OCI-LY7 (cell line): ENCODE measurements at regions not wholly inside any gene's neighbourhood (a gene's known extent, or its start where the extent isn't known, plus 50 kb on each side); places are given as distances from the start of the nearest gene placed in this dataset.

Experiments used
- BruUV-seq: library from RNA; stranded (reverse); fragments of 400-500 nt; replicated peaks from 2 replicates; lab custom pipeline; 2021; lab: Mats Ljungman, UMichigan
- CTCF ChIA-PET: fragments of 300-600 bp; sonication (Branson Sonifier 250); formaldehyde crosslinking; loops from one replicate; lab custom pipeline; 2022; ENCODE audit warnings: antibody characterized with exemption; ENCODE audit not compliant: unreplicated experiment; lab: Charles Lee
- POLR2A ChIA-PET: fragments of 300-600 bp; sonication (Branson Sonifier 250); formaldehyde crosslinking; loops from one replicate; lab custom pipeline; 2022; ENCODE audit warnings: antibody characterized with exemption; lab: Charles Lee
- DNase-seq: peaks from one replicate; pipeline ENCODE4 v3.0.0-alpha.2; 2015; ENCODE audit warnings: low spot score
- H2AFZ ChIP-seq: fragments of 200-600 bp; sonication (generic), shearing (Covaris generic); 2 replicates; pipeline ENCODE4 v1.6.1; 2014; ENCODE audit warnings: mild to moderate bottlenecking, antibody characterized with exemption, low read length, moderate library complexity
- H3K27ac ChIP-seq: fragments of 200-600 bp; sonication (generic); 2 replicates; pipeline ENCODE4 v1.5.1; 2014; ENCODE audit warnings: mixed run types, low read depth, mild to moderate bottlenecking, moderate library complexity, low read length, inconsistent platforms; ENCODE audit not compliant: poor library complexity, severe bottlenecking
- H3K36me3 ChIP-seq: fragments of 200-600 bp; sonication (generic); 2 replicates; pipeline ENCODE4 v1.6.1; 2014; ENCODE audit warnings: mild to moderate bottlenecking, antibody characterized with exemption, low read length, moderate library complexity, mixed read lengths; ENCODE audit not compliant: insufficient read depth
- H3K4me1 ChIP-seq: fragments of 200-600 bp; sonication (generic); 2 replicates; pipeline ENCODE4 v1.5.1; 2014; ENCODE audit warnings: mild to moderate bottlenecking, low read length; ENCODE audit not compliant: insufficient read depth, poor library complexity, severe bottlenecking
- H3K4me2 ChIP-seq: fragments of 200-600 bp; sonication (generic); 2 replicates; pipeline ENCODE4 v1.6.1; 2014; ENCODE audit warnings: mild to moderate bottlenecking, low read length
- H3K4me3 ChIP-seq: fragments of 200-600 bp; sonication (generic); 2 replicates; pipeline ENCODE4 v1.5.1; 2014; ENCODE audit warnings: mild to moderate bottlenecking, low read depth, low read length; ENCODE audit not compliant: poor library complexity, severe bottlenecking
- H3K79me2 ChIP-seq: fragments of 200-600 bp; sonication (generic); 2 replicates; pipeline ENCODE4 v1.6.1; 2016; ENCODE audit warnings: low read depth, mild to moderate bottlenecking, low read length, moderate library complexity, mixed read lengths; ENCODE audit not compliant: insufficient read depth
- H3K9me2 ChIP-seq: fragments of 200-600 bp; sonication (generic); 2 replicates; pipeline ENCODE4 v1.6.1; 2016; ENCODE audit warnings: mild to moderate bottlenecking, low read length, mixed read lengths; ENCODE audit not compliant: insufficient read depth
- H3K9me3 ChIP-seq: fragments of 200-600 bp; sonication (generic); 2 replicates; pipeline ENCODE4 v1.6.1; 2014; ENCODE audit warnings: mild to moderate bottlenecking, mixed run types, low read length, mixed read lengths
- H4K20me1 ChIP-seq: fragments of 200-600 bp; sonication (generic); 2 replicates; pipeline ENCODE4 v1.6.1; 2014; ENCODE audit warnings: mild to moderate bottlenecking, antibody characterized with exemption, low read length, moderate library complexity, mixed read lengths; ENCODE audit not compliant: insufficient read depth
- EZH2phosphoT487 ChIP-seq: fragments of 200-600 bp; sonication (generic); IDR thresholded peaks from 2 replicates; pipeline ENCODE4 v1.6.1; 2018; ENCODE audit warnings: low read depth, borderline replicate concordance, mild to moderate bottlenecking, mixed run types, antibody characterized with exemption, low read length, moderate library complexity, mixed read lengths
- intact Hi-C: fragments of 100-400 bp; cut with micrococcal nuclease; formaldehyde crosslinking; loops from one replicate; pipeline ENCODE4 v1.10.0; 2022; ENCODE audit not compliant: unreplicated experiment
- TF ChIP-seq, protein P1 (sequence below): fragments of 200-600 bp; sonication (generic); conservative IDR thresholded peaks from 2 replicates; pipeline ENCODE4 v1.5.1; 2014; ENCODE audit warnings: mild to moderate bottlenecking, antibody characterized with exemption, low read length, moderate library complexity, mixed read lengths

DNA sequence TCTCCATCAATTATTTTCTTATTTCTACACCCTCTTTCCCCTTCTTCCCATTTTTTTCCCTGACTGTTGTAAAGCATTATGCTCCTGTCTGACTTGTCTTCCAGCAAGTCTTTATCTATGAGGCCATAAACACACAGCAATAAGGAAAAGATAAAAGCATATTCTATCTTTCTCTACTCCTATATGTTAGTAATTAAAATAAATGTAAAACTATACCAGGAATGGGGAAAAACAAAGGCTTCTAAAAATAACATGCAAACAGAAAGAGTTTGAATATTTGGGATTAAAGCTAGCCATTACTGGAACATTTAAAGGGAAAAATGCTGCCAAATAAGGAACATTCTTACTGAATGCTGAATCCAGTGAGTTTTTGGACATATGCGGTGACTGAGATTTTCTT is 471.7 kb upstream of the HS3ST1 start:
- H3K4me2 ChIP-seq: no peak overlapping the region
- TF ChIP-seq, protein P1, sequence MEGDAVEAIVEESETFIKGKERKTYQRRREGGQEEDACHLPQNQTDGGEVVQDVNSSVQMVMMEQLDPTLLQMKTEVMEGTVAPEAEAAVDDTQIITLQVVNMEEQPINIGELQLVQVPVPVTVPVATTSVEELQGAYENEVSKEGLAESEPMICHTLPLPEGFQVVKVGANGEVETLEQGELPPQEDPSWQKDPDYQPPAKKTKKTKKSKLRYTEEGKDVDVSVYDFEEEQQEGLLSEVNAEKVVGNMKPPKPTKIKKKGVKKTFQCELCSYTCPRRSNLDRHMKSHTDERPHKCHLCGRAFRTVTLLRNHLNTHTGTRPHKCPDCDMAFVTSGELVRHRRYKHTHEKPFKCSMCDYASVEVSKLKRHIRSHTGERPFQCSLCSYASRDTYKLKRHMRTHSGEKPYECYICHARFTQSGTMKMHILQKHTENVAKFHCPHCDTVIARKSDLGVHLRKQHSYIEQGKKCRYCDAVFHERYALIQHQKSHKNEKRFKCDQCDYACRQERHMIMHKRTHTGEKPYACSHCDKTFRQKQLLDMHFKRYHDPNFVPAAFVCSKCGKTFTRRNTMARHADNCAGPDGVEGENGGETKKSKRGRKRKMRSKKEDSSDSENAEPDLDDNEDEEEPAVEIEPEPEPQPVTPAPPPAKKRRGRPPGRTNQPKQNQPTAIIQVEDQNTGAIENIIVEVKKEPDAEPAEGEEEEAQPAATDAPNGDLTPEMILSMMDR: no peak
- TF ChIP-seq EZH2phosphoT487: no peak
- intact Hi-C loops: no loop called here
- no peaks in the 10 kb centered on the region for H3K9me3 ChIP-seq
- H3K79me2 ChIP-seq: no peaks in the 10 kb centered on the region
- H3K9me2 ChIP-seq: no peaks in the 10 kb centered on the region
- ChIA-PET CTCF (no interaction called here), POLR2A (interaction anchor here (0.5 to 0.7 kb wide), 2 partner anchors 444 to 511 kb away, joined by 3 read pairs; no protein-coding TSS in a partner anchor)
- no peak overlapping the region for H2AFZ ChIP-seq
- no peak overlapping the region for H3K4me3 ChIP-seq
- no TSS peak for BruUV-seq
- H3K4me1 ChIP-seq: no peaks in the 10 kb centered on the region
- no peaks in the 10 kb centered on the region for H3K36me3 ChIP-seq
- DNase-seq: no peak
- no peaks in the 10 kb centered on the region for H4K20me1 ChIP-seq
- H3K27ac ChIP-seq: no peak overlapping the region

DNA sequence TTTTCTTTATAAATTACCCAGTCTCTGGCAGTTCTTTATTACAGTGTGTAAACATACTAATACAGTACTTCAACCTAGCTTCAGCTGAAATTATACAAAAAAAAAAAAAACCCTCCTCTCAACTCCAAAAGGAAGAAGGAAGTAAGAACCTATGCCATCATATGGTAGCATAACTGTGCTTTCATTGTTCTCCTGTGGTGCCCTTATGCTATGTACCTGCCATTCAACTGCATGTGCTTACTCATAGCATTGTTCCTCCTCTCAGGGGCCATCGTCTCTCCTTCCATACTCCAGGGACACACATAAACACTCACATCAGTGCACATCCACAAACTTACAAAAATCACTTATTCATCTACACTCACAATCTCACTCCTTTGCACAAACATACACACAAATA is 470.1 kb upstream of the HS3ST1 start:
- no peak overlapping the region for H3K4me2 ChIP-seq
- TF ChIP-seq, protein P1: no peak
- TF ChIP-seq EZH2phosphoT487: no peak
- intact Hi-C loops: no loop called here
- POLR2A ChIA-PET: no interaction called here
- CTCF ChIA-PET: no interaction called here
- H3K36me3 ChIP-seq: no peaks in the 10 kb centered on the region
- H4K20me1 ChIP-seq: no peaks in the 10 kb centered on the region
- no peak for DNase-seq
- H3K79me2 ChIP-seq: no peaks in the 10 kb centered on the region
- no peak overlapping the region for H3K4me3 ChIP-seq
- BruUV-seq: no TSS peak
- no peak overlapping the region for H3K27ac ChIP-seq
- H2AFZ ChIP-seq: no peak overlapping the region
- no peaks in the 10 kb centered on the region for H3K9me3 ChIP-seq
- no peaks in the 10 kb centered on the region for H3K9me2 ChIP-seq
- H3K4me1 ChIP-seq: no peaks in the 10 kb centered on the region

GRCh38 chr4:11895766-11896165 is 467.1 kb upstream of the HS3ST1 start:
- no peaks in the 10 kb centered on the region for H3K4me1 ChIP-seq
- H2AFZ ChIP-seq: no peak overlapping the region
- CTCF ChIA-PET: no interaction called here
- H4K20me1 ChIP-seq: no peaks in the 10 kb centered on the region
- intact Hi-C loops: no loop called here
- no peaks in the 10 kb centered on the region for H3K79me2 ChIP-seq
- H3K36me3 ChIP-seq: no peaks in the 10 kb centered on the region
- no peak overlapping the region for H3K4me2 ChIP-seq
- BruUV-seq: no TSS peak
- no peak for TF ChIP-seq EZH2phosphoT487
- TF ChIP-seq, protein P1: no peak
- H3K9me2 ChIP-seq: no peaks in the 10 kb centered on the region
- no peak overlapping the region for H3K4me3 ChIP-seq
- no peak overlapping the region for H3K27ac ChIP-seq
- H3K9me3 ChIP-seq: no peaks in the 10 kb centered on the region
- POLR2A ChIA-PET: no interaction called here
- no peak for DNase-seq
